ENCODE measurements at regions not wholly inside any gene's neighbourhood (a gene's known extent, or its start where the extent isn't known, plus 50 kb on each side); places are given as distances from the start of the nearest gene placed in this dataset.

- DNase-seq (no peak), ATAC-seq (no peak)
- no peaks in the 10 kb centered on the region for H3K27me3 ChIP-seq
- no peak for TF ChIP-seq CTCF (IDR thresholded peaks at IDR 0.05)
- H3K4me1 ChIP-seq = no peaks in the 10 kb centered on the region
- WGBS, 2 donors = 62 to 70% methylated on average over 4 of the region's 4 CpGs
- H3K27ac ChIP-seq = no peak overlapping the region
- H3K4me3 ChIP-seq = no peak overlapping the region
- no peaks in the 10 kb centered on the region for H3K36me3 ChIP-seq
- intact Hi-C loops (cut with DNase I) = no loop called here
- H3K9me3 ChIP-seq = peaks cover 0 to 14% (median 0%) of the 10 kb centered on the region in 11 donors
These were observed 381.3 kb upstream of the SPTLC3 start for GRCh38 chr20:12627485-12627884.

GRCh38 chr20:12638633-12639312 lies 370.0 kb upstream of the SPTLC3 start:
- Histone ChIP-seq H3K4me1 (no peaks in the 10 kb centered on the region), H3K36me3 (no peaks in the 10 kb centered on the region), H3K4me3 (no peak overlapping the region), H3K27ac (no peak overlapping the region), H3K27me3 (no peaks in the 10 kb centered on the region), H3K9me3 (peaks cover 0 to 2% (median 0%) of the 10 kb centered on the region in 11 donors)
- ATAC-seq (no peak), DNase-seq (no peak)
- no peak for TF ChIP-seq CTCF (IDR thresholded peaks at IDR 0.05)
- intact Hi-C loops (cut with DNase I) = no loop called here
- WGBS, 2 donors = 80 to 82% methylated on average over 7 of the region's 7 CpGs

GRCh38 chr20:12640251-12640650 lies 368.5 kb upstream of the SPTLC3 start:
- no peaks in the 10 kb centered on the region for H3K27me3 ChIP-seq
- WGBS, 2 donors = 57 to 62% methylated on average over 4 of the region's 4 CpGs
- DNase-seq (no peak), ATAC-seq (no peak)
- H3K27ac ChIP-seq = no peak overlapping the region
- H3K4me1 ChIP-seq = no peaks in the 10 kb centered on the region
- TF ChIP-seq CTCF (IDR thresholded peaks at IDR 0.05) = no peak
- intact Hi-C loops (cut with DNase I) = no loop called here
- H3K36me3 ChIP-seq = no peaks in the 10 kb centered on the region
- no peaks in the 10 kb centered on the region for H3K9me3 ChIP-seq
- H3K4me3 ChIP-seq = no peak overlapping the region

GRCh38 chr20:12641619-12642018 lies 367.2 kb upstream of the SPTLC3 start:
- Histone ChIP-seq H3K27me3 (no peaks in the 10 kb centered on the region), H3K4me3 (no peak overlapping the region), H3K9me3 (no peaks in the 10 kb centered on the region), H3K36me3 (no peaks in the 10 kb centered on the region), H3K4me1 (no peaks in the 10 kb centered on the region), H3K27ac (no peak overlapping the region)
- DNase-seq (no peak), ATAC-seq (no peak)
- intact Hi-C loops (cut with DNase I) = no loop called here
- TF ChIP-seq CTCF (IDR thresholded peaks at IDR 0.05) = no peak
- 48 to 61% methylated on average over 4 of the region's 4 CpGs for WGBS, 2 donors

Data from heart right ventricle (tissue), 16 donors.